ENCODE measurements at regions not wholly inside any gene's neighbourhood (a gene's known extent, or its start where the extent isn't known, plus 50 kb on each side); places are given as distances from the start of the nearest gene placed in this dataset.

DNA sequence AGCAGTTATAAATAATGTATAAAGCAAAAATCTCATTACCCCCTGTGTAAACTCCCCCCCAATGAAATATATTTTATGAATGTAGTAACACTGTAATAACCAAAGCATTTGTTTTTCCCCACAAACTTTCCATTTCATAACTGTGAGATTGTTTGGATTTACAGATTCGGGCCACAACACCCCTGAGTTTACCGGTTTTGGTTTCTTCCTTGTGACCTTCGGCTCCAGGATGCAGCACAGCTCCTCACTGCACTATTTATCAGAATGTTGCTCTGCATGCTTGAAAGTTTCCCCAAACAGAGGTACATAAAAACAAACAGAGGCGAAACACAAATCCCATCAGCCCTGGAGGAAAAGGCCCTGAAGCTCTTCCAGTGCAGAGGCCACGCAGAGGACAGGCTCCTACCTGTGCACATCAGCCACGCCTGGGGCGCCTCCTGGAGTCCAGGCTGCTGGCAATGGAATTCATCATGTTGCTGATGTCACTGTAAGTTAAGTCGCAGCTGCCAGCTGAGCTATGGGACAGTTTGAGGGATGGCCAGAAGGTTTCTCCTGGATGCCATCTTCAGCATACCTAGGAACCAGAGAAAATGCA lies 122.0 kb downstream of the LMO4 start:
- TF ChIP-seq, protein P1, sequence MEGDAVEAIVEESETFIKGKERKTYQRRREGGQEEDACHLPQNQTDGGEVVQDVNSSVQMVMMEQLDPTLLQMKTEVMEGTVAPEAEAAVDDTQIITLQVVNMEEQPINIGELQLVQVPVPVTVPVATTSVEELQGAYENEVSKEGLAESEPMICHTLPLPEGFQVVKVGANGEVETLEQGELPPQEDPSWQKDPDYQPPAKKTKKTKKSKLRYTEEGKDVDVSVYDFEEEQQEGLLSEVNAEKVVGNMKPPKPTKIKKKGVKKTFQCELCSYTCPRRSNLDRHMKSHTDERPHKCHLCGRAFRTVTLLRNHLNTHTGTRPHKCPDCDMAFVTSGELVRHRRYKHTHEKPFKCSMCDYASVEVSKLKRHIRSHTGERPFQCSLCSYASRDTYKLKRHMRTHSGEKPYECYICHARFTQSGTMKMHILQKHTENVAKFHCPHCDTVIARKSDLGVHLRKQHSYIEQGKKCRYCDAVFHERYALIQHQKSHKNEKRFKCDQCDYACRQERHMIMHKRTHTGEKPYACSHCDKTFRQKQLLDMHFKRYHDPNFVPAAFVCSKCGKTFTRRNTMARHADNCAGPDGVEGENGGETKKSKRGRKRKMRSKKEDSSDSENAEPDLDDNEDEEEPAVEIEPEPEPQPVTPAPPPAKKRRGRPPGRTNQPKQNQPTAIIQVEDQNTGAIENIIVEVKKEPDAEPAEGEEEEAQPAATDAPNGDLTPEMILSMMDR (IDR thresholded peaks at IDR 0.05; ENCODE audit: insufficient read depth, low read length), result no peak
- TF ChIP-seq, protein P2, sequence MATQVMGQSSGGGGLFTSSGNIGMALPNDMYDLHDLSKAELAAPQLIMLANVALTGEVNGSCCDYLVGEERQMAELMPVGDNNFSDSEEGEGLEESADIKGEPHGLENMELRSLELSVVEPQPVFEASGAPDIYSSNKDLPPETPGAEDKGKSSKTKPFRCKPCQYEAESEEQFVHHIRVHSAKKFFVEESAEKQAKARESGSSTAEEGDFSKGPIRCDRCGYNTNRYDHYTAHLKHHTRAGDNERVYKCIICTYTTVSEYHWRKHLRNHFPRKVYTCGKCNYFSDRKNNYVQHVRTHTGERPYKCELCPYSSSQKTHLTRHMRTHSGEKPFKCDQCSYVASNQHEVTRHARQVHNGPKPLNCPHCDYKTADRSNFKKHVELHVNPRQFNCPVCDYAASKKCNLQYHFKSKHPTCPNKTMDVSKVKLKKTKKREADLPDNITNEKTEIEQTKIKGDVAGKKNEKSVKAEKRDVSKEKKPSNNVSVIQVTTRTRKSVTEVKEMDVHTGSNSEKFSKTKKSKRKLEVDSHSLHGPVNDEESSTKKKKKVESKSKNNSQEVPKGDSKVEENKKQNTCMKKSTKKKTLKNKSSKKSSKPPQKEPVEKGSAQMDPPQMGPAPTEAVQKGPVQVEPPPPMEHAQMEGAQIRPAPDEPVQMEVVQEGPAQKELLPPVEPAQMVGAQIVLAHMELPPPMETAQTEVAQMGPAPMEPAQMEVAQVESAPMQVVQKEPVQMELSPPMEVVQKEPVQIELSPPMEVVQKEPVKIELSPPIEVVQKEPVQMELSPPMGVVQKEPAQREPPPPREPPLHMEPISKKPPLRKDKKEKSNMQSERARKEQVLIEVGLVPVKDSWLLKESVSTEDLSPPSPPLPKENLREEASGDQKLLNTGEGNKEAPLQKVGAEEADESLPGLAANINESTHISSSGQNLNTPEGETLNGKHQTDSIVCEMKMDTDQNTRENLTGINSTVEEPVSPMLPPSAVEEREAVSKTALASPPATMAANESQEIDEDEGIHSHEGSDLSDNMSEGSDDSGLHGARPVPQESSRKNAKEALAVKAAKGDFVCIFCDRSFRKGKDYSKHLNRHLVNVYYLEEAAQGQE (IDR thresholded peaks at IDR 0.05; ENCODE audit: insufficient replicate concordance, low read depth), result no peak
- TF ChIP-seq POLR2AphosphoS5 (IDR thresholded peaks at IDR 0.05; ENCODE audit: low read depth), result no peak
- no peak for TF ChIP-seq SPI1 (IDR thresholded peaks at IDR 0.05; ENCODE audit: borderline replicate concordance, low read depth)

Measured in HL-60 (cell line).